ENCODE measurements at regions not wholly inside any gene's neighbourhood (a gene's known extent, or its start where the extent isn't known, plus 50 kb on each side); places are given as distances from the start of the nearest gene placed in this dataset.

DNA sequence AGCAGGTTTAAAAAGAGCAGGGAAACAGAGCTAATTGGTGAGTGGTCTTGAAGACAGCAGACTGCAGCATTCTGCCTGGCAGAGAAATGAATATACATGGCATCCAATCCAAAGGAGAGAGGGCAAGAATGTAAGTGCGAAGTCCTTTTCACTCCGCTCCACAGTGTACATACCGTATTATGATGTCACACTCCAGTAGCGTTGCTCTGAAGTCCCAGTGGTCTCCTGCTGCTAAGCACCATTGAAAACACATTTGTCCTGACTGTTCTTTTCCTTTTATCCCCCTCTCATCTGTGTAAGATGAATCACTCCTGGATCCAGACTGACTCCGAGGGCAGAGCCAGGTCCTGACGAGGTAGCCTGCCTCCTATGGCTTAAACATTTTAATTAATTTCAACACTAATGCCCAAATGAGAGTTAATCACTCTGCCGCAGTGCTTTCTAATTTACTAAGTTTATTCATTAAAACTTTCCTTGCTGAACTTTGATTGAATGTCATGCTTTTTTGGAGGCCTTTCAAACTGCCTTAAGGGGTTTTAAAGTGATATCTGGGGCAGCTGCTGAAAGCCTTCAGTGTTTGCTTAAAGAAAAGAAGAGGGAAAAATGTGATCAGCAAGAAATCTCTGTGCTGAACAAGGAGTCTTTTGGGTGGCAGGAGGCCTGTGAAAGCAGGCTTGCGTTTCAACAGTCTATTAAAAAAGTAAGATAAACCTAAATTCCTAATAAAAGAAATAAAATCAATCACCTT is 227.2 kb downstream of the ATG4C start:
- Histone ChIP-seq H3K4me3 (no peak overlapping the region), H3K9me3 (no peaks in the 10 kb centered on the region), H3K27me3 (no peaks in the 10 kb centered on the region), H3K36me3 (no peaks in the 10 kb centered on the region)
- no peak for DNase-seq

DNA sequence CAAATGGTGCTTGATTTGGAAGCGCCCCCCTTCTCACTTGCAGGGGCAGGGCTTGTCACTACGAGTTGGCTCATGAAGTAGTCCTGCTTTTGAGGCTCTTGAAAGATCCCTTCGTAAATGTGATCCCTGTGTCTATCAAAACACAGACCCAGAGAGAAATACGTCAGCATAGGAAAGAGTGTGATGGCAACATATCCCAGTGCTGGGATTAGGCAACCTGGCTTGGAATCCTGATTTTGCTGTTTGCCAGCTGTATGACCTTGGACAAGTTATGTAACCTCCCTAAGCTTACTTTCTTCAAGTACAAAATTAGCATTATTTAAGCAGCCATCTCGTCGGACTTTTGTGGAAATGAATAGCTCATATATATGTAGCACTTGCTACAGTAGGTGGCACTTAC is 228.4 kb downstream of the ATG4C start:
- DNase-seq, result no peak
- Histone ChIP-seq H3K9me3 (no peaks in the 10 kb centered on the region), H3K27me3 (no peaks in the 10 kb centered on the region), H3K36me3 (no peaks in the 10 kb centered on the region), H3K4me3 (no peak overlapping the region)

DNA sequence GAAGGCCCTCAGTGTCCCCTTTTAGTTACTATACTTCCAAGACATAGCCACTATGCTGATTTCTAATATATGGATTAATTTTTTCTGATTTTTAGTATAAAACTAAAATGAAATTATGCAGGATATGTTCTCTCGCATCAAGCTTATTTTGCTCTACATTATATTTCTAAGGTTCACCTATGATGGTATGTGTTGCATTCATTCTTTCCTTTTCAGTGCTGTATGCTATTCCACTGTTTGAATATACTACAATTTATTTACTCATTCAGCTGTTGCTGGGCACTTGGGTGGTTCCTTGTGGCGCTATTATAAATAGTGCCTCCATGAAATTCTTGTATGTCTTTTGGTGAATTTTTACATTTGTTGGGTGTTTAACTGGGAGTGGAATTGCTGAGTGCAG is 230.3 kb downstream of the ATG4C start:
- H3K4me3 ChIP-seq, result no peak overlapping the region
- H3K27me3 ChIP-seq, result no peaks in the 10 kb centered on the region
- no peaks in the 10 kb centered on the region for H3K9me3 ChIP-seq
- H3K36me3 ChIP-seq, result no peaks in the 10 kb centered on the region
- no peak for DNase-seq

DNA sequence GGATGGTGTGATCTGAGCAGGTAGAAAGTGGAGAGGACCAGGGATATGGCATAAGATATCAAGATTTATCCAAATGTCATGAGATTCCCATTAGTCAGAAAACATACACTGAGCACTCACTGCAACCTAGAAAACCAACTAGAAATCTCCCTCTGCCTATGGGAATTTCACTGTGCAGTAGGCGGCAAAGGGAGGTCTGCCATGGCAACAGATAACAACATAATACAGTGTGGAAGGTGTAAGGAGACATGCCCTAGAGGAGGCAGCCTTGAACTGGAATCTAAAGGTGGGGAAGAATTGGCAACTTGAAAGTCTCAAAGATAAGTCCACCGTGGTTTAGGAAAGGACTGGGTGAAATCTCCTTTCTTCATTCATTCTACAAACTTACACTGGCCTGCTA is 238.4 kb downstream of the ATG4C start:
- Histone ChIP-seq H3K4me3 (no peak overlapping the region), H3K36me3 (no peaks in the 10 kb centered on the region), H3K9me3 (no peaks in the 10 kb centered on the region), H3K27me3 (no peaks in the 10 kb centered on the region)
- DNase-seq, result no peak

DNA sequence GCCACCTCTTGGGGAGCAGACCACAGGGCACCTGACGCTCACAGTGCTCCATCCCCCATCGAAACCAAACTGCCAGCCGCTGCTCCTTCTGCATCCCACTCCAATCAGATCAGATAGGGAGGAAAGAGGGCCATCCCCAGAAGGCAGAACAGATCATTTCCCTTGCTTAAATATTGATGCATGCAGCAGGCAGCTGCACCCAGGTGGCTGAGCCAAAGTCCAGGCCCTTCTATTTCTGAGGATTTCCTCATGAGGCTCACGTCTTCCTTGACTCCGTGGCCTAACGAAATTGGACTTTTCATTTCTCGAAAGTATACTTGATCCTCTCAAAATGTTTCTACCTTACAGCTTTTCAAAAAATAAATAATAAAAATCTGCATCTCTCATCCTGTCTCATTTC is 239.2 kb downstream of the ATG4C start:
- H3K9me3 ChIP-seq, result no peaks in the 10 kb centered on the region
- no peaks in the 10 kb centered on the region for H3K27me3 ChIP-seq

DNA sequence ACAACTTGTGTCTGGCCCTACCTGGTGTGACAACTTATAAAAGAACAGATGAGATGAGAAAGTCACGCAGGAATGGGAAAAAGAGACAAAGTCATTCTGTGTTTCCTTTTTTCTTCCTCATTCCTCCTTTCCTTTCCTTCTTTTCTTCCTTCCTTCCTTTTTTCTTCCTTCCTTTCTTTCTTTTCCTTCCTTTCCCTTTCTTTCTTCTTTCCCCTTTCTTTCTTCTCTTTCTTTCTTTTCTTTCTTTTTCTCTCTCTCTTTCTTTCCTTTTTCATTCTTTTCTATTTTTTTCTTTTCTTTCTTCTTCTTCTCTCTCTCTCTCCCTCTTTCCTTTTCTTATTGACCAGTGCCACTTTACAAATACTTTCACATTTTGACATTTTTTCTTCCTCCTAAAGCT is 239.7 kb downstream of the ATG4C start:
- H3K27me3 ChIP-seq, result no peaks in the 10 kb centered on the region
- H3K36me3 ChIP-seq, result no peaks in the 10 kb centered on the region
- no peak overlapping the region for H3K4me3 ChIP-seq
- H3K9me3 ChIP-seq, result no peaks in the 10 kb centered on the region
- DNase-seq, result no peak

More for the DNA sequence above, 239.2 kb downstream of the ATG4C start:
- Histone ChIP-seq H3K36me3 (no peaks in the 10 kb centered on the region), H3K4me3 (no peak overlapping the region)
- DNase-seq, result no peak

DNA sequence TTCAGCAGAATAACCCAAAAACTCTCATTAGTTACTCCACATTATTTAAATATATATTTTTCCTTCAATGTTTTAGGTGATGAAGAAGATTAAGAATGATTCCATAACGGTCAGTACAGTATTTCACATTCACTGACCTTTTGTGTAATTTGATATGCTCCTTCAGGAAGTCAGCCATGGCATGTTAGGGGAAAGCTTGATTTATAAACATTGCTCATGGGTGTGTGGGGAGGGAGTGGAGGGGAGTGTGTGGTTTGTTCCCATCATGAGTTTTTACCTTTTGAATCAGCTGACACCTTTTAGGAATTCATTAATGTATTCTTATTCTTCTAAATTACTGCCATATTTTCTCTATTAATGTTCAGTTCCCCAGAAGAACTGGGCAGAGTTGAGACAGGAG is 240.2 kb downstream of the ATG4C start:
- no peaks in the 10 kb centered on the region for H3K9me3 ChIP-seq
- H3K36me3 ChIP-seq, result no peaks in the 10 kb centered on the region
- H3K27me3 ChIP-seq, result no peaks in the 10 kb centered on the region
- no peak for DNase-seq
- H3K4me3 ChIP-seq, result no peak overlapping the region

DNA sequence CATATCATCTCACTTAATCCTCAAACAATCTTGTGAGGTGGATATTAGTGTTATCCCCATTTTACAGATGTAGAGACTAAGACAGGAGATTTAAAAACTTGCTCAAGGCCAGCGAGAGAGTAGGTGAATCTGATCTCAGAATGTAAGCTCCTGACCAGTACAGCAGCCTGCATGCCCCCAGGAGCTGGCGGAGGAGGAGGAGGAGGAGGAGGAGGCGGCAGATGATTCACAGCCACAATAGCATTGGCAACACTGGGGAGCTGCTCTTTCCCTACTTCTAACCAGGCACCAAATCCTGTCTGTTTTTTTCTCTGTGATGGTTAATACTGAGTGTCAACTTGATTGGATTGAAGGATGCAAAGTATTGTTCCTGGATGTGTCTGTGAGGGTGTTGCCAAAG is 243.2 kb downstream of the ATG4C start:
- H3K4me3 ChIP-seq, result no peak overlapping the region
- peak; percentile 7 for DNase-seq
- H3K9me3 ChIP-seq, result no peaks in the 10 kb centered on the region
- H3K36me3 ChIP-seq, result no peaks in the 10 kb centered on the region
- H3K27me3 ChIP-seq, result no peaks in the 10 kb centered on the region

DNA sequence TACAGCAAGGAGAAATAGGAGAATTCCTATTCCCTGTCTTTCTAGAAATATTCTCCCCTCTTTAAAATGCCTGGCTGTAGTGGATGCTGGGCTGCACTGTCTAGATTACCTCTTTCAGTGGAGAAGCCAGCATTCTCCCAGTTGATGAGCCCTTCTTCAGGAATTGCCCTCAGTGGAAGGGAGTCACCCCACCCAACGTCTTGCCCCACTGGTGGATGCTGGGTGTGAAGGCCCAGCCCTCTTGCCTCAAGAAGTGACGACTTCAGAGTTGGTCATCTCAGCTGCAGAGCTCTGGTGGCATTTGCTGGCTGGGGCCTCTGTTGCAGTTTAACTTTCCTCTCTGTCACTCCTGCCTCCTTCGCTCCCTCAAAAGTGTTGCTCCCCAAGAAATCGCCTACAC is 248.2 kb downstream of the ATG4C start:
- Histone ChIP-seq H3K27me3 (no peaks in the 10 kb centered on the region), H3K4me3 (no peak overlapping the region), H3K9me3 (no peaks in the 10 kb centered on the region), H3K36me3 (no peaks in the 10 kb centered on the region)
- no peak for DNase-seq

DNA sequence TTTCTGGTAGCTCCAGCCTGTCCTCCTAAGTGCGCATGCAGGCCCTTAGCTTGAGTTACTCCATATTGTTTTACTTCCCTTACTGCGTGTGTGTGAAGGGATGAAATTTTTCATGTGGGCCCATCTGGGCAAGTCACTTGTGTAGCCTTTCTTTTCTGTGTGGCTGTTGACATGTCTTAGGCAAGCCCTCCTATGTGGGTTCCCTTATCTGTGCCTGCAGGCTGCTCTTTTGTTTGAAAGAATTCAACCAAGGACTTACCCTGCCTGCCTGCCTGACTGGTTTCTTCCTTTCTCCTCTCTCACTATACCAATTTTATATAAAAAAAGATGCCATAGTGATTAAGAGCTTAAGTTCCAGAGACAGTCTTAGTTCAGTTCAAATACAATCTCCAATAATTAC is 249.3 kb downstream of the ATG4C start:
- Histone ChIP-seq H3K36me3 (no peaks in the 10 kb centered on the region), H3K4me3 (no peak overlapping the region), H3K27me3 (no peaks in the 10 kb centered on the region), H3K9me3 (no peaks in the 10 kb centered on the region)
- DNase-seq, result no peak

DNA sequence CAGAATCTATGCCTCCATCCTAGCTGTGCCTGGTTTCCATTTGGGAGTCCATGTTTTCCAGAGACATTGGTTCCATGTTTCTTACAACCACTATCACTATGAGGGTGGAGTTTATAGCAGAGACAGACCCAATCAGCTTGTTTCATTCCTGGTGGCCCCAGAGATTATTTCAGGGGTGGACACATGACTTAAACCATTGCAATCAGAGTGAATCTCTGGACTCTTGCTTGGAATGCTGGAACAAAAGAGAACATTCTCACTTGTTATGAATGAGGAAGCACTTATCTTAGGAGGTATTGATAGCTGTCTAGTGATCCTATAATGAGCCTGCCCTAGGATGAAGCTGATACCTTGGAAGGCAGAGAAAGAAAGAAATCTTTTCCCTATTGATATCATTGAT is 250.3 kb downstream of the ATG4C start:
- DNase-seq, result no peak
- Histone ChIP-seq H3K9me3 (no peaks in the 10 kb centered on the region), H3K36me3 (no peaks in the 10 kb centered on the region), H3K27me3 (no peaks in the 10 kb centered on the region), H3K4me3 (no peak overlapping the region)

DNA sequence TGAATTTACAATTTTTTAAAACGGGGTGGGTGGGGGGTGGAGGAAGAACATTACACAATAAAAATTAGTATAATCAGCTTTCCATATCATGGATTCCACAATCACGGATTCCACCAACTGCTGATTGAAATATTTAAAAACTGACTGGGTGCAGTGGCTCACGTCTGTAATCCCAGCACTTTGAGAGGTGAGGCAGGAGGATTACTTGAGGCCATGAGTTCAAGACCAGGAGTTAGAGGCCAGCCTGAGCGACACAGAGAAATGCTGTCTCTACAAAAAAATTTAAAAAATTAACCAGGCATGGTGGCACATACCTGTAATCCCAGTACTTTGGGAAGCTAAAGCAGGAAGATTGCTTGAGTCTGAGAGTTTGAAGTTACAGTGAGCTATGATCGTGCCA is 254.7 kb downstream of the ATG4C start:
- no peaks in the 10 kb centered on the region for H3K27me3 ChIP-seq
- no peak overlapping the region for H3K4me3 ChIP-seq
- DNase-seq, result no peak
- H3K9me3 ChIP-seq, result no peaks in the 10 kb centered on the region
- H3K36me3 ChIP-seq, result no peaks in the 10 kb centered on the region

DNA sequence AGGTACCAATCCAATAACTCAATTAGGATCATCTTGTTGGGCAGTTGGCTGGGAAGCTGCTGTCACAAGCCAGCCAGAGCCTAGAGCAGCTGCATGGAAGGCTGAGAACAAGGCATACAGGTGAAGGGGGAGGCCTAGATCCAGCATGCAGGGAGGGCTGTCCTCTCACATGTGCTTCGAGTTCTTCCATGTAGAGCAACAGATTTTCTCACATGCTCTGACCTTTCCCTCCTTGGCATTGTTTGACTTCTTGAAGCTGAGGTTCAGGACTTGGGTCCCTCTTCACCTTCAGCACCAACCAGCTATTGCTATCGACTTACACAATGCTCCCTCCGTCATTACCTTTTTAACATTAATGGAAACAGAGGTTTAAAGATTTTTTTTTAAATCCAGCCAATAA is 257.7 kb downstream of the ATG4C start:
- Histone ChIP-seq H3K27me3 (no peaks in the 10 kb centered on the region), H3K9me3 (no peaks in the 10 kb centered on the region), H3K36me3 (no peaks in the 10 kb centered on the region), H3K4me3 (no peak overlapping the region)
- DNase-seq, result no peak

DNA sequence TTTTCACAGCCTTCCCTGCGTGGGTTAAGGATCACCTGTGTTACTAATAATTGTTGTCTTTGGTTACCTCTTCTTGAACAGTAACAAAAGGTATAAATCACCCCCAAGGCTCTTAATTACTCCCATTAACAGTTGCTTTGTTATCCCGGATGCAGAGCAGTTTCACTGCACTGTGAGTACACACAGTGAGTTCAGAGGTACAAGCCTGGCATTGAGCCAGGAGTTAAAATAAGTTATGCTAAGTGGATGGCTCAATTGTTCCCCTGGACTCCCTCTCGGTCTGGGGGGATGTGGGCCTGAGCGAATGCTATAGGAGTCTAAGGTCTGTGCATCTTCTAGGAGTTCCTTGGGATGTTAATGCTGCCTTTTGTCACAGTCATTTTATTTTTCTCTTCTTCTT is 258.3 kb downstream of the ATG4C start:
- H3K4me3 ChIP-seq, result no peak overlapping the region
- no peaks in the 10 kb centered on the region for H3K27me3 ChIP-seq
- DNase-seq, result no peak
- H3K36me3 ChIP-seq, result no peaks in the 10 kb centered on the region
- no peaks in the 10 kb centered on the region for H3K9me3 ChIP-seq

DNA sequence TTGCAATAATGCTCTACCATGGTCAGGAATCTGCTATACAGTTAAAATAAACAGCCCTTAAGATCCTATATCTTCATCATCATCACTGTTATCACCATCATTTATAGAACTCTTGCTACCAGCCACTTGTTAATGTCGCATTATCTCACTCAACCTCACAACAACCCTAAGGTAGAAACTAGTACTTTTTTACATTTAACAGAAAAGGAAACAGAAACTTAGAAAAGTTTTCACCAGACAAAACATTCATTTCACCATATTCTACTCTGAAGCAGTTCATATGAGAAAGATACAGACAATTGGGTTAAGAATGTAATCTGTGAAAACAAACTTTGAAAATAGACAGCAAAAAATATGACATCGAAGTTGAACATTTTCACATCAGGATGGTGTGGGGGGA is 262.6 kb downstream of the ATG4C start:
- H3K9me3 ChIP-seq, result no peaks in the 10 kb centered on the region
- H3K27me3 ChIP-seq, result no peaks in the 10 kb centered on the region
- no peaks in the 10 kb centered on the region for H3K36me3 ChIP-seq
- H3K4me3 ChIP-seq, result no peak overlapping the region
- no peak for DNase-seq

DNA sequence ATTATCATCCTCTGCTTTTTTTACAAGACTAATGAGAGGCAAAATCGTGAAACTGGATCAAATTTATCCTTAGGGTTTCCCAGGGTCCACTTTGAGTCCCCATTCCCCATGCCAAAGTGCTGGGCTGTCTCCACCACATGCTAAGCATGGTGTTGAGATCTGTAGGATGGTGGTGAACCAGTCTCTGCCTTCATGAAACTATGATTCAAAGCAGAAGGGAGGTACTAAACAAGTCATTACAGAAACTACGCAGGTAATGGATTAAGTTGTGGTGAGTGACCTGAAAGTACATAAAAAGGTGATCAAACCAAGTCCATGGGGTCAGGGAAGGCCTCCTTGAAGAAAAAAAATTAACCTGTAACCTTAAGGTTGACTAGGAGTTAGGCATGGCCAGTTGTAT is 265.2 kb downstream of the ATG4C start:
- no peaks in the 10 kb centered on the region for H3K36me3 ChIP-seq
- no peaks in the 10 kb centered on the region for H3K27me3 ChIP-seq
- H3K9me3 ChIP-seq, result no peaks in the 10 kb centered on the region
- DNase-seq, result no peak
- H3K4me3 ChIP-seq, result no peak overlapping the region

DNA sequence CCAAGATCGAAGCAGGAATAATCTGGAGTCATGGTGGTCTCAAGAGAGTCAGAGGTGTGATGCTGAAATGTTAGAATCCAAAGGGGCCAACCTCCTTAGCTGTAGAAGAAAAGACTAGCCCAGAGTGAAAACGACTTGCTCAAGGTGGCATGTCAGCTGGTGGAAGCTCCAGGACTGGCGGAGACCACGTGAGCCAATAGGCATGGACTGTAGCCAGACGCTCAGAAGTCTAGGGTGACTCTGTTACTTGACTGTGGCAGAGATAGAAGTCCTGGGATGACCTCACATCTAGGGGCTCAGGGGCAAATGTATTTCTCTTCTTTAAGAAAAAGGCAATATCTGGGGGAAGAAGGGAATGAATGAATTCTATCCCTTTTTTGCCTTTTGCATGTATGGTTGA is 267.4 kb downstream of the ATG4C start:
- no peak for DNase-seq
- H3K4me3 ChIP-seq, result no peak overlapping the region
- H3K27me3 ChIP-seq, result no peaks in the 10 kb centered on the region
- H3K9me3 ChIP-seq, result no peaks in the 10 kb centered on the region
- no peaks in the 10 kb centered on the region for H3K36me3 ChIP-seq

DNA sequence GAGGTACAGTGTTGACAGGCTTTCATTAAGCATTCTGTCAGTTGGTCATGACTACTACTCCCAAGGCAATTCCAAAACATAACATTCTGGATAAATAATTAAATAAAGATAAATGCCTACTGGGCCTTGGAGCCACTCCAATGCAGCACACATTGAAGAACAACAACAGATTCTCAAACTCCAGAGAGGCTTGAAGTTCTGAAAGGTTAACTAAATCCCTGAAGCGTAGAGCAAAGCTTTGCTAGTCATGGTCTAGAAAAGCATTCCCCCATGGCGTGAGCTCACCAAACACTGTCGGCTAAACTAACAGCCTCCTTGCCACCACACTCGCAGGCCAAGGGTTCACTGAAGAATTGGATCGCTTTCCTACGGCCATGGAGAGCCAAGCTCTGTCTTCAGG is 268.0 kb downstream of the ATG4C start:
- H3K9me3 ChIP-seq, result no peaks in the 10 kb centered on the region
- no peak overlapping the region for H3K4me3 ChIP-seq
- DNase-seq, result no peak
- H3K36me3 ChIP-seq, result no peaks in the 10 kb centered on the region
- no peaks in the 10 kb centered on the region for H3K27me3 ChIP-seq

DNA sequence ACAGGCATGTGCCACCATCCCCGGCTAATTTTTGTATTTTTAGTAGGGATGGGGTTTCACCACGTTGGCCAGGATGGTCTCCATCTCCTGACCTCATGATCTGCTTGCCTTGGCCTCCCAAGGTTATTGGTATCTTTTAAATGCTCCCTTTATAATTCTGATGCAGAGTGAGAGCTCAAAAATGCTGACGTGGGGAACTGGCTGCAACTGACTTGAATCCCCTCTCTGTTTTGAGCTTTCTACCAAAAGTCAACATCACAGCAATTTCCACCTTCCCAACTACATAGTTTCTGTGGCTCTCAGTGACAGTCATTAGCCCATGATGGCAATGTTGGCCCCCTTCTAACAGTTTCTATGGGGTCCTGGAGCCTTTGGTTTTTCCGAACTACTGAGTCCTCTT is 268.2 kb upstream of the FOXD3 start:
- H3K36me3 ChIP-seq, result no peaks in the 10 kb centered on the region
- H3K27me3 ChIP-seq, result no peaks in the 10 kb centered on the region
- H3K4me3 ChIP-seq, result no peak overlapping the region
- H3K9me3 ChIP-seq, result no peaks in the 10 kb centered on the region
- DNase-seq, result no peak
